Tibial artery (tissue), 4 donors: ENCODE measurements at regions not wholly inside any gene's neighbourhood (a gene's known extent, or its start where the extent isn't known, plus 50 kb on each side); places are given as distances from the start of the nearest gene placed in this dataset.

ENCODE experiments used
- DNase-seq, 2 donors: peaks; one replicate each; pipeline ENCODE4 v3.0.0-alpha.2; 2019
- H3K27ac ChIP-seq, 2 donors: fragments of 200-600 bp; sonication (generic) in 1 of 2; 1 replicate in 1 of 2; 2 replicates in 1 of 2; pipeline ENCODE4 v1.5.1; 2018 to 2019; ENCODE audit warnings: mild to moderate bottlenecking in 1 of 2
- H3K27me3 ChIP-seq, 2 donors: fragments of 200-600 bp; sonication (generic) in 1 of 2; one replicate each; pipeline versions ENCODE4 v1.5.1 to v1.6.0; 2016 to 2019
- H3K36me3 ChIP-seq, 3 donors: fragments of 200-600 bp; sonication (generic) in 2 of 3; one replicate each; pipeline ENCODE4 v1.5.1; 2016 to 2019; ENCODE audit warnings: mild to moderate bottlenecking in 2 of 3
- H3K4me1 ChIP-seq, 4 donors: fragments of 200-600 bp; sonication (generic) in 2 of 4; 1 replicate in 3 of 4; 2 replicates in 1 of 4; pipeline ENCODE4 v1.5.1; 2016 to 2019
- H3K4me3 ChIP-seq, 2 donors: fragments of 200-600 bp; sonication (generic) in 1 of 2; 1 replicate in 1 of 2; 2 replicates in 1 of 2; pipeline ENCODE4 v1.5.1; 2018 to 2019; ENCODE audit warnings: mild to moderate bottlenecking in 2 of 2
- H3K9me3 ChIP-seq, 3 donors: fragments of 200-600 bp; sonication (generic) in 1 of 3; one replicate each; pipeline ENCODE4 v1.5.1; 2016 to 2019
- intact Hi-C: fragments of 100-400 bp; cut with DNase I; formaldehyde crosslinking; loops from one replicate; pipeline ENCODE4 v1.15.0; 2023; ENCODE audit warnings: low total_unique reads
- TF ChIP-seq, protein P1 (sequence below), 2 experiments: fragments of 200-600 bp in 1 of 2; fragments of 450-650 bp in 1 of 2; IDR thresholded peaks; one replicate each; pipeline ENCODE4 v1.5.1; 2017 to 2019; ENCODE audit warnings: antibody characterized with exemption in 2 of 2, mild to moderate bottlenecking in 1 of 2, moderate library complexity in 1 of 2

DNA sequence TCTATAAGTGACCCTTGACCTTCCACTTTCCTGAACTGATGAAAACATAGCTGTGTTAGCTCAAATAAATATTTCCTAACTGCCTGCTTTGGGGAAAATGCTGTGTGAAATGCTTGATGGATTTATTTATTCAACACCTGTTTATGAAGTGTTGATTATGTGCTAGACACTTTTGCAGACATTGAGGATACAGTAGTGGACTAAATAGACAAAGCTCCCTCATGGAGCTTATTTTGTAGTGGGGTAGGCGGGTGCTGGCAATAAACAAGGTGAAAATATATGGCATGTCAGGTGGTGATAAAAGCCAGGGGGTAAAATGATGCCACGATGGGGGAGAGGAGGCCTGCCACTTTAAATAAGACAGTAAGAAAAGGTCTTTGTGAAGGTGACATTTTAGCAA, 50.2 kb upstream of the TLR3 start:
- no peak overlapping the region for H3K27ac ChIP-seq
- TF ChIP-seq, protein P1, sequence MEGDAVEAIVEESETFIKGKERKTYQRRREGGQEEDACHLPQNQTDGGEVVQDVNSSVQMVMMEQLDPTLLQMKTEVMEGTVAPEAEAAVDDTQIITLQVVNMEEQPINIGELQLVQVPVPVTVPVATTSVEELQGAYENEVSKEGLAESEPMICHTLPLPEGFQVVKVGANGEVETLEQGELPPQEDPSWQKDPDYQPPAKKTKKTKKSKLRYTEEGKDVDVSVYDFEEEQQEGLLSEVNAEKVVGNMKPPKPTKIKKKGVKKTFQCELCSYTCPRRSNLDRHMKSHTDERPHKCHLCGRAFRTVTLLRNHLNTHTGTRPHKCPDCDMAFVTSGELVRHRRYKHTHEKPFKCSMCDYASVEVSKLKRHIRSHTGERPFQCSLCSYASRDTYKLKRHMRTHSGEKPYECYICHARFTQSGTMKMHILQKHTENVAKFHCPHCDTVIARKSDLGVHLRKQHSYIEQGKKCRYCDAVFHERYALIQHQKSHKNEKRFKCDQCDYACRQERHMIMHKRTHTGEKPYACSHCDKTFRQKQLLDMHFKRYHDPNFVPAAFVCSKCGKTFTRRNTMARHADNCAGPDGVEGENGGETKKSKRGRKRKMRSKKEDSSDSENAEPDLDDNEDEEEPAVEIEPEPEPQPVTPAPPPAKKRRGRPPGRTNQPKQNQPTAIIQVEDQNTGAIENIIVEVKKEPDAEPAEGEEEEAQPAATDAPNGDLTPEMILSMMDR (IDR thresholded peaks at IDR 0.05), result no peak
- intact Hi-C loops, result loop anchor here (5.0 kb wide), 1 partner anchor 236 kb away; no protein-coding TSS in a partner anchor
- H3K27me3 ChIP-seq, result no peaks in the 10 kb centered on the region
- no peaks in the 10 kb centered on the region for H3K36me3 ChIP-seq
- H3K4me3 ChIP-seq, result no peak overlapping the region
- H3K9me3 ChIP-seq, result no peaks in the 10 kb centered on the region
- no peak for DNase-seq
- H3K4me1 ChIP-seq, result peaks cover 0 to 14% (median 3%) of the 10 kb centered on the region in 4 donors
